C4-2B (cell line): ENCODE measurements at regions not wholly inside any gene's neighbourhood (a gene's known extent, or its start where the extent isn't known, plus 50 kb on each side); places are given as distances from the start of the nearest gene placed in this dataset.
"Not testable (repeated sequence)": the region's sequence is repeated elsewhere in the genome, so short reads cannot be mapped to it uniquely, and the experiment has no call there.

ENCODE experiments used
- H3K27ac ChIP-seq: fragments of 450-650 bp; 2 replicates; pipeline ENCODE4 v1.5.1; 2017
- CTCF ChIP-seq: fragments of 450-650 bp; conservative IDR thresholded peaks from 2 replicates; pipeline ENCODE4 v1.5.1; 2017; ENCODE audit warnings: mild to moderate bottlenecking
- ZFX ChIP-seq: fragments of 450-650 bp; IDR thresholded peaks from 2 replicates; pipeline ENCODE4 v1.6.1; 2017

GRCh38 chr5:148880197-148880596 lies 53.8 kb downstream of the ADRB2 start:
- TF ChIP-seq CTCF = no peak
- H3K27ac ChIP-seq = no peak overlapping the region

- TF ChIP-seq ZFX = no peak
These were observed 54.3 kb downstream of the ADRB2 start for GRCh38 chr5:148880696-148881095.

GRCh38 chr5:148882332-148882731 lies 55.9 kb downstream of the ADRB2 start:
- no peak overlapping the region for H3K27ac ChIP-seq
- TF ChIP-seq ZFX (no peak), CTCF (no peak)

More at GRCh38 chr5:148880696-148881095, 54.3 kb downstream of the ADRB2 start:
- H3K27ac ChIP-seq = no peak overlapping the region

- TF ChIP-seq ZFX (no peak), CTCF (no peak)
- H3K27ac ChIP-seq = no peak overlapping the region
These were observed 58.1 kb downstream of the ADRB2 start for GRCh38 chr5:148884339-148885020.

- TF ChIP-seq CTCF = no peak
- no peak for TF ChIP-seq ZFX
- no peak overlapping the region for H3K27ac ChIP-seq
These were observed 60.9 kb downstream of the ADRB2 start for GRCh38 chr5:148887123-148887881.

- not testable (repeated sequence) for H3K27ac ChIP-seq
These were observed 63.5 kb downstream of the ADRB2 start for GRCh38 chr5:148889936-148890335.

- not testable (repeated sequence) for H3K27ac ChIP-seq
These were observed 69.0 kb downstream of the ADRB2 start for GRCh38 chr5:148895441-148895840.

GRCh38 chr5:148897842-148898241 lies 71.4 kb downstream of the ADRB2 start:
- TF ChIP-seq ZFX (no peak), CTCF (no peak)
- H3K27ac ChIP-seq = no peak overlapping the region; the same call in 1 of the 2 replicates

GRCh38 chr5:148898413-148899075 lies 72.1 kb downstream of the ADRB2 start:
- no peak overlapping the region; the same call in 1 of the 2 replicates for H3K27ac ChIP-seq
- TF ChIP-seq ZFX = no peak
- no peak for TF ChIP-seq CTCF
